GM19023 (cell line): ENCODE measurements at regions not wholly inside any gene's neighbourhood (a gene's known extent, or its start where the extent isn't known, plus 50 kb on each side); places are given as distances from the start of the nearest gene placed in this dataset.
"Not testable (repeated sequence)": the region's sequence is repeated elsewhere in the genome, so short reads cannot be mapped to it uniquely, and the experiment has no call there.

Experiments used
- ATAC-seq: cut with Tn5 transposase; IDR thresholded peaks from one replicate; pipeline ENCODE4 v1.9.1; 2021; ENCODE audit warnings: mild to moderate bottlenecking, moderate library complexity; ENCODE audit not compliant: unreplicated experiment

- ATAC-seq = no peak
Measured at GRCh38 chr12:124675881-124676713, 108.7 kb upstream of the NCOR2 start.

- ATAC-seq = no peak
Measured at GRCh38 chr12:124674937-124675336, 107.5 kb upstream of the NCOR2 start.

DNA sequence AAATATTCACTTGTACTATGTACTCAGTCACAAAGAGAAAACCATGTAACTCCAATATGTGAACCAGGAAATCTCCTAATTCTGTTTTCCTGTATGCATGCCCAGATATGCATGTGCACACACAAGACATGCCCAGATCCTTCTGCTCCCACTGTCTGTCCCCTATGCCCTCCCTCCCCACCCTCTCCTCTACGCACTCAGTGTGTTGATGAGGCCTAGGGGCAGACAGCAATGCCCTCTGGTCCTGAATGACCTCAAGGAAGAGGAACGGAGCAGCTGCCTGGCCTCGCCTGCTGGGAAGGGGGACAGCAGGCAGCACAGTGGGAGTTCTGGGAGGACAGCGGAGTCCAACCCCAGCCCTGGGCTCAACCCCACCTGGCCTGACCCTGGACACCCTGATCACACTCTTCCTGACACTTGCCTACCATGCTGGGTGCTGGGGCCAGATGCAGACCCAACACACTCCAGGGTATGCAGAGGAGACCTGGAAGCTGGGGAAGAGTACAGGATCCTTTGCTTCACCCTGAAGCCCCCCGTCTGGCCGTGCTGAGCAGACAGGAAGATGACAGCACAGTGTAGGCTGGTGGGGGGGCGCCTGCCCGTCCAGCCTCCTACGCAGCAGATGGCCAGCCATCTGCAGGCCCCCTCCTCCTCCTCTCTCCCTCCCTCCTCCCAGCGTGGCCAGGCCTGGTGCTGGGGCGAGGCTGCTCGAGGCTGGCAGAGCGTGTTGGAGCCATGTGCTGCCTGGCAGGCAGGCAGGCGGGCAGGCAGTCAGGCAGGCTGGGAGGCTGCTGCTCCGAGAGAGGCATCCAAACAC, 106.6 kb upstream of the NCOR2 start:
- ATAC-seq = no peak

- not testable (repeated sequence) for ATAC-seq
Measured at GRCh38 chr12:124669271-124669721, 101.9 kb upstream of the NCOR2 start.

DNA sequence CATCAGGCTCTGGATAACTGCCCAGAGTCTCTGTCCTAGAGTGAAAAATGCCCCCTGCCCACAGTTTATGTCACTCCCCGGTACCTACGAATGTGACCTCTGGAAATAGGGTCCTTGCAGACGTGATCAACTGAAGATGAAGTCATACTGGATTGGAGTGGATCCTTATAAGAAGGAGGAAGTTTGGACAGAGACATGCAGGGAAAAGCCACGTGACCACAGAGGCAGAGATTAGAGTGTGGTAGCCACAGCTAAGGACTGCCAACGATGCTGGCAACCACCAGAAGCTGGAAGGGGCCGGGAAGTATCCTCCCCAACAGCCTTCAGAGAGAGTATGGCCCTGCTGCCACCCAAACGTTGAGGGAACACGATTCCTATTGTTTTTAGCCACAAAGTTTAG, 101.2 kb upstream of the NCOR2 start:
- ATAC-seq = no peak

DNA sequence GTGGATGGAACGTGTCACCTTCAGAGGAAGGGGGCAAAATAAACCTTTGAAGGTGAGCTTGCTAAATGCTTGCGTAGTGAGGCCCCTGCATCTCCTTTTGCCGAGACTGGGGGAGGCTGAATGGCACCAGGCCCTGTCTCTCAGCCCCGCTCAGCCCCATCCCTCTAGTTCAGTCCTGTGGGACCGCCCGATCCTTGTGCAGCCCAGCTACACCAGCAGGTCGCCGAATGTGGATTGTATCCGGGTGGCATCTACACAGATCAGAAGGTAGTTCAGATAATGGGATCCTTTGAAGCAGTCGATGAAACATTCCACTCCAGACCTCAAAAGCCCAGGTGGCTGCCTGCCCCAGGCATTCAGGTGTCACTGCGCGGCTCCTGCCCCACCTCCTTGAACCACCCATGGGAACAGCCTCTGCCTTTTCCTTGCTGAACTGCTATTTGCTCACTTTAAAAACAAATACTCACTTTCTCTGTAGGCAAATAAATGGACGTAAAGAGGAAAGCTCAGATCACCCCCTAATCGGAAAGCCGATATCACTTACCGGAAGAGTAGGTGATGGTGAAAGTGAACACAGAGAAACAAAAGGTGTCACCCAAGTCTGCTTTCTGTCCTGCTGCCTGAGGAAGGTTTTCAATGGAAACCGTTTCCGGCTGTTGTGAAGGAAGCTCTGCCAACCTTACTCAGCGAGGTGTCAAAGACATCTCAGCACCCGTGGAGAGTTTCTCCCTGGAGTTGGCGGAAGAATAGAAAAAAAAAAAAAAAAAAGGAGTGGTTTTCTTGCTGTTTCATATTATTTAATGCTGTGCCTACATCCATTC, 100.3 kb upstream of the NCOR2 start:
- no peak for ATAC-seq

DNA sequence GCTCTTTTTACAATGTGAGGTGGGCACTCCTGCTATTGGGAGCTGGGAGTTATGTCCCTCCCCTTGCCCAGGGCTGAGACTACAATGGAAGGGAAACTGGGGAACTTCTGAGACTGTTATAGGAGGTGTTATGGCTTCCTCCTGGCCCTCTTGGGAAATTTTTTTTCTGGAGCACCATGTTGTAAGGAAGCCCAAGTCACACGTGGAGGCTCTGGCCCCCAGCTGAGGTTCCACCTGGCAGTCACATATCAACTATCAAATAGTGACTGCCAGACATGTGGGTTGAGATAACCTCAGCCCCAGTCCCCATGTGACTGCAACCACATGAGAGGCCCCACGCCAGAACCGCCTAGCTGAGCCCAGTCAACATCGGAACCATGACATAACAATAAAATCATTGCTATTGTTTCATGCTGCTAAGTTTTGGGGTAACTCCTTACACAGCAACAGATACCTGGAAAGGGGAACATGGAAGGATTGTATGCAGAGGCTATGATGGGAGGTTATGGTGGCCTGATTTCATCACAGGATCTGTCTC, 99.4 kb upstream of the NCOR2 start:
- ATAC-seq = no peak

GRCh38 chr12:124665511-124665910, 98.1 kb upstream of the NCOR2 start:
- ATAC-seq = no peak

DNA sequence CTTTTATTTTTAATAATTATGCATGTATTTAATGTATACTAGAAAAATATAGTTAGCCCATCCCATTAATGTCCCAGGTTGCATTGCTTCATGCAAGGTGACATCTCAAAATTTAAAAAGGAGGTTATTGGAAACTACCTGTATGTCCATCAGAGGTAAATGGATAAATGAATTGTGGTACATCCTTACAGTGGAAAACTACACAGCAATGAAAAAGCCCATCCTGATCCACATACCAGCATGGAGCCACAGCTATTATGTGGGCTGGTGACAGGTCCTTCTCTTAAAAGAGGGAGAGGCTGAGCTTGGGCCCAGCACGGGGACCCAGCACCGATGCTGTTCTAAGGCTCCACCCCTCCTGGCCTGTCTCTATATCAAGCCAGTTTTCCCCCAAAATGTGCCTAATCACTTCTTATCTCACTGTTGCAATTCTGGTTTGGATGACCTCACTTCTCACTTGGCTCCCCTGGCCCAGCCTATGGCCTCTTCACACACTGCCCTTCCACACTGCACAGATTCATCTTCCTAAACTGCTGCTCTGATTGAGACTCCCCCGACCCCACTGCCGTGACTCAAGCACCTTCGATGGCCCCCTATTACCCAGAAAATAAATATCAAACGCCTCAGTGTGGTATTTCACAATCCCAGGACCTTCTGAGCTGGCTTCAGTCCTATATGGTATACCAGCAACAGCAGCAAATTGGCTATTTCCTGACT, 97.1 kb upstream of the NCOR2 start:
- no peak for ATAC-seq

- no peak for ATAC-seq
Measured at GRCh38 chr12:124663771-124664366, 96.5 kb upstream of the NCOR2 start.

DNA sequence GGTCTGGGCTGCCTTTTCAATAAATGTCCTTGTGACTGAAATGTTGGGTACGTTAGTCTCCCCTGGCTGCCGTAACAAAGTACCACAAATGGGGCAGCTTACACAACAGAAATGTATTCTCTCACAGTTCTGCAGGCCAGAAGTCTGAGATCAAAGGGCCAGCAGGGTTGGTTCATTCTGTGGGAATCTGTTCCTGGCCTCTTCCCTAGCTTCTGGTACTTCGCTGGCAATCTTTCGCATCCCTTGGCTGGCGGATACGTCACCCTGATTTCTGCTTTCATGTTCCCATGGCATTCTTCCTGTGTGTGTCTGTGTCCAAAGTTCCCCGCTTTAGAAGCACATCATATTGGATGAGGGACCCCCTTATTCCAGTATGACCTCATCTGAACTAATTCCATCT, 95.8 kb upstream of the NCOR2 start:
- ATAC-seq = no peak

DNA sequence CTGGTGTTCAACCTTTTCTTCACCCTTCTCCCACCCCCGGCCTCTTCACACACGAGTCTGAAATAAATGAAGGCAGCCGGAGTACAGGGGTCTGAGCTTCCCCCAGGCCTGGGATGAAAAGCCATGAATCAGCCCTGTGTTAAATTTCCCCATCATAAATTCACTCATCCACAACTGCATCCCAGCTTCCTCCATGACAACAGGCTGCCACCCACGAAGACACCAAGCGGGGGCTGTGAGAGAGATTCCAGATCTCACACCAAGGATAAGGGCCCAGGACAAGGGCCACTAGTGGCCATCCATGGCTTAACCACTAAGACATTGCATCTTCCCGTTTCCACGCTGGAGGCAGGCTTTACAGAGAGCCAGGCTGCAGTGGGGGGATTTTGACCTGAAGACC, 93.9 kb upstream of the NCOR2 start:
- no peak for ATAC-seq

DNA sequence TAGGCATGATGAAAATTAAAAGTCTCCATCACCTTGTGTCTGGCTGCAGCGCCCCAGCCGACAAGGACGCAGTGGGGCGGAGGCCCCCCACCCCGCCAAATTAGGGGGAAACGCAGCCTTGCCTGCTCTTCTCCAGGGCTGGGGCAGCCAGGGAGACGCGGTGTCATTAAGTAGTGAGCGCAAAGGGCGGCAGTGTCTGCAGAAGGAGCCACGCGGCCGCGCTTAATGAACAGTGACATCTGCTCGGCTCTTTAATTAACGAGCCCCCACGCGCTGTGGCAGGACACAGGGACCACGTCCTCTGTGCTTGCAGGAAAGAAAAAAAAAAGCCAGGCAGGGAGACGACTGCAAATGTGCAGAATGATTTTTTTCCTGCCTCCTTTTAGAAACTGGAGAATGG, 93.4 kb upstream of the NCOR2 start:
- no peak for ATAC-seq

GRCh38 chr12:124658806-124659402, 91.5 kb upstream of the NCOR2 start:
- ATAC-seq = no peak

DNA sequence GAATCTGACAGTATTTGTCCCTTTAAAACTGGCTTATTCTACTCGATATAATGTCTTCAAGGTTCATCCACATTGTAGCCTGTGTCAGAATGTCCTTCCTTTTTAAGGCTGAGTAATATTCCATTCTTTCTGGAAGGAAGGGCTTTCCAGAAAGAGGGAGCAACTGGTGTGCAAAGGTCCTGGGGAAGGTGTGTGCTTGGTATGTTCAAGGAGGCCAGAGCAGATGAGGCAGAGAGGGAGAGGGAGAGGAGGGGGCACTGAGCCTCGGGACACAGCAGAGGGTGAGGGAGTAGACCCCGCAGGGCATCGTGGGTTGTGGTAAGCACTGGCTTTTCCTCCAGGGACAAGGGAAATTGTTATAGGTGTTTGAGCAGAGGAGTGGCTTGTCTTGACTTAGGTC, 90.9 kb upstream of the NCOR2 start:
- no peak for ATAC-seq

DNA sequence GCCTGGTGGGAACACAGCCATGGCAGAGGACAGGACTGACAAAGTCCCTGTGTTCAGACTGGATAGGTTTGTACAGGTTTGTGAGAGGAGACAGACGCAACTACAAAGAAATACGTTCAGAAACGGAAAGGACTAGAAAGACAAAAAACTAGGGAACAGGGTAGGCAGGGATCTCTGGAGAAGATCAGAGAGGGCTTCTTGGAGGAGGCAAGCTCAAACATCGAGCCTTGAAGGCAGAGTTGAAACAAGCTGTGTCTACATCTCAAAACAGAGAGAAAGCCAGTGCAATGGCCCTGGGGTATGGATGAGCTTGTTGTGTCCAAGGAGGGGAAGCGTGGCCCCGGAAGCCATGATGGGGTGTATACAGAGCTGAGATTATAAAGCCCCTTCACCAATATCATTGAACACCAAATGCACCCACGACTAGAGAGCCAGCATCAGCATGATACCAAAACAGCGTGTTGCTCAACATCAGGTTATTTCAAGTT, 89.6 kb upstream of the NCOR2 start:
- no peak for ATAC-seq

- ATAC-seq = no peak
Measured at GRCh38 chr12:124655698-124656516, 88.5 kb upstream of the NCOR2 start.

DNA sequence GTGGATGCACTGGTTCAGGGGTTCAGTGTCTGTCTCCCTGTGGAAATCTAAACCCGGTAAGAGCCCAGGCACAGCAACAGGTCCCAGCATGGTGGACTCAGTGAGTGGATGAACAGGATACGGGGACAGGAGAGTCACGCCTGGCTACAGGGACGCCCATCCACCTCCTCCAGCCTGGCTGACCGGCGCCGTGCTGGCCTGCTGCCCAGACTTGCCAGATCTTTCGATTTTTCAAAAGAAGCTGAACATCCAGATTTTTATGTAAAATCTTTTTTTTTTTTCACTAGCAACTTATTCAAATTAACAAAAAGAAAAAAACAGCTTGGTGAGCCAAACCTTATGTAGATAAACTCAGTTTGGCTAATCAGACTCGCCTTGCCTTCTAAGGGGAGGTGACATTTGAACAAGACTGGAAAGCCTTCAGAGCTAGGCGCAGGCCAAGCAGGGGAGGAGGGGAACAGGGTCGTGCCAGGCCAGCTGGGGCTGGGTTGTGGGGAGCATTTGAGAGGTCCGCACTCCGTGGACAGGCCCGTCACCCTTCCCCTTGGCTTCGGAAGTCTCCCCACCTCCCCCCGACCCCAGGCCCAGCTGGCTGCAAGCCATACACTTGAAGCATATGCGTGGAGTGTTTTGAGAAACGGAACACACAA, 87.8 kb upstream of the NCOR2 start:
- ATAC-seq = no peak
